K562 (cell line): ENCODE measurements at regions not wholly inside any gene's neighbourhood (a gene's known extent, or its start where the extent isn't known, plus 50 kb on each side); places are given as distances from the start of the nearest gene placed in this dataset.

Source experiments
- ATAC-seq: fragments of 200-7000 bp; cut with Tn5 transposase; 3 replicates; pipeline ENCODE4 v1.9.1; 2020; ENCODE audit warnings: moderate library complexity
- BruUV-seq: library from RNA; stranded (reverse); fragments of 400-500 nt; replicated peaks from 2 replicates; lab custom pipeline; 2021; lab: Mats Ljungman, UMichigan
- CTCF ChIA-PET: fragments of 300-600 bp; formaldehyde crosslinking; extraction: SDS; loops from one replicate; lab custom pipeline; 2021; ENCODE audit warnings: low intra/inter-chr PET ratio; lab: Yijun Ruan, JAX
- POLR2A ChIA-PET: fragments of 300-600, 350-650 bp; sonication (Branson Sonifier 250); formaldehyde crosslinking; extraction: SDS; loops from one replicate; lab custom pipeline; 2021; ENCODE audit warnings: antibody characterized with exemption, inconsistent platforms; lab: Yijun Ruan, JAX
- DNase-seq, 4 experiments: peaks; one replicate each; pipeline versions ENCODE4 v3.0.0 to v3.0.0-alpha.2; 2011 to 2018; ENCODE audit warnings: low spot score in 3 of 4, mixed read lengths in 3 of 4; ENCODE audit errors: extremely low read depth in 1 of 4
- FAIRE-seq: peaks from 2 replicates; lab custom pipeline; 2011; peaks lifted over from hg19 to GRCh38; lab: Jason Lieb, UNC
- H2AFZ ChIP-seq: 2 replicates; pipeline ENCODE4 v1.6.0; 2011; ENCODE audit warnings: low read depth, low read length, control low read depth, inconsistent platforms
- H3K27ac ChIP-seq: fragments of 200-600 bp; 3 replicates; pipeline ENCODE4 v1.8.0; 2011; ENCODE audit warnings: low read depth, mild to moderate bottlenecking, control low read depth, inconsistent platforms, low read length, moderate library complexity, mixed read lengths; ENCODE audit errors: extremely low read depth
- H3K27me3 ChIP-seq, 2 experiments: fragments of 300-600 bp in 1 of 2; 2 replicates in 1 of 2; 3 replicates in 1 of 2; pipeline versions ENCODE4 v1.6.0 to v1.8.0; 2011; ENCODE audit warnings: inconsistent platforms in 2 of 2, low read length in 2 of 2, mild to moderate bottlenecking in 1 of 2, mixed read lengths in 1 of 2, moderate library complexity in 1 of 2; ENCODE audit not compliant: control insufficient read depth in 2 of 2, insufficient read depth in 2 of 2
- H3K36me3 ChIP-seq: fragments of 300-600 bp; 3 replicates; pipeline ENCODE4 v1.8.0; 2011; ENCODE audit warnings: mild to moderate bottlenecking, low read length, inconsistent platforms; ENCODE audit not compliant: control insufficient read depth, insufficient read depth
- H3K4me1 ChIP-seq, 2 experiments: fragments of 200-600 bp in 1 of 2; replicated peaks in 1 of 2; 2 replicates in 1 of 2; 3 replicates in 1 of 2; pipeline versions ENCODE4 v1.5.1 to v1.8.0; 2011; ENCODE audit warnings: inconsistent platforms in 2 of 2, low read length in 2 of 2, mild to moderate bottlenecking in 1 of 2, mixed read lengths in 1 of 2, moderate library complexity in 1 of 2; ENCODE audit not compliant: control insufficient read depth in 2 of 2, insufficient read depth in 2 of 2
- H3K4me2 ChIP-seq: 2 replicates; pipeline ENCODE4 v1.6.1; 2011; ENCODE audit warnings: low read length, control low read depth, inconsistent platforms, mixed read lengths; ENCODE audit not compliant: insufficient read depth
- H3K4me3 ChIP-seq: fragments of 200-600 bp; sonication (generic), shearing (Covaris generic); 2 replicates; pipeline ENCODE4 v1.5.1; 2016; ENCODE audit warnings: control low read depth, inconsistent platforms
- H3K79me2 ChIP-seq: fragments of 200-600 bp; 3 replicates; pipeline ENCODE4 v1.8.0; 2011; ENCODE audit warnings: low read length, inconsistent platforms; ENCODE audit not compliant: control insufficient read depth, insufficient read depth
- H3K9ac ChIP-seq, 2 experiments: 2 replicates each; pipeline versions ENCODE4 v1.6.0 to v1.6.1; 2011; ENCODE audit warnings: low read depth in 2 of 2, low read length in 2 of 2, control low read depth in 1 of 2, inconsistent platforms in 1 of 2, mild to moderate bottlenecking in 1 of 2, mixed read lengths in 1 of 2; ENCODE audit not compliant: insufficient read depth in 1 of 2
- H3K9me1 ChIP-seq: one replicate; pipeline ENCODE4 v1.6.0; 2011; ENCODE audit warnings: inconsistent platforms, mild to moderate bottlenecking, low read length, moderate library complexity; ENCODE audit not compliant: control insufficient read depth, insufficient read depth
- H3K9me3 ChIP-seq: replicated peaks from 2 replicates; pipeline ENCODE4 v1.5.1; 2011; ENCODE audit warnings: low read depth, low read length, inconsistent platforms; ENCODE audit not compliant: control insufficient read depth, insufficient read depth
- H4K20me1 ChIP-seq: replicated peaks from 2 replicates; pipeline ENCODE4 v1.6.1; 2011; ENCODE audit warnings: low read length, inconsistent platforms, mixed read lengths; ENCODE audit not compliant: control insufficient read depth, insufficient read depth
- BMI1 ChIP-seq: fragments of 150-350 bp; IDR thresholded peaks from 2 replicates; pipeline ENCODE4 v1.6.1; 2014; ENCODE audit warnings: low read length
- MXD1 ChIP-seq: fragments of 250-450 bp; sonication (Bioruptor Pico); IDR thresholded peaks from 2 replicates; pipeline ENCODE4 v1.8.0; 2021; ENCODE audit warnings: borderline replicate concordance, mild to moderate bottlenecking, moderate library complexity; ENCODE audit not compliant: poor library complexity, severe bottlenecking
- PHF20 ChIP-seq: fragments of 450-650 bp; IDR thresholded peaks from 2 replicates; pipeline ENCODE4 v1.6.1; 2018; ENCODE audit not compliant: partially characterized antibody
- RBM22 ChIP-seq: fragments of 200-400 bp; formaldehyde crosslinking; IDR thresholded peaks from 2 replicates; pipeline ENCODE4 v1.6.1; 2018; ENCODE audit warnings: low read length, low read depth; ENCODE audit not compliant: poor library complexity, severe bottlenecking
- SMARCB1 ChIP-seq: IDR thresholded peaks from 2 replicates; pipeline ENCODE4 v1.6.1; 2011; ENCODE audit warnings: improper control_type of control experiment, low read depth; ENCODE audit not compliant: insufficient read length
- SOX6 ChIP-seq: fragments of 450-650 bp; IDR thresholded peaks from 2 replicates; pipeline ENCODE4 v1.6.1; 2014; ENCODE audit warnings: mild to moderate bottlenecking
- SRSF9 ChIP-seq: fragments of 200-400 bp; formaldehyde crosslinking; IDR thresholded peaks from 2 replicates; pipeline ENCODE4 v1.6.1; 2017; ENCODE audit warnings: low read depth, low read length, borderline replicate concordance
- TAF9B ChIP-seq: fragments of 450-650 bp; IDR thresholded peaks from 2 replicates; pipeline ENCODE4 v1.6.1; 2018; ENCODE audit warnings: mild to moderate bottlenecking; ENCODE audit not compliant: partially characterized antibody
- THAP12 ChIP-seq: fragments of 250-450 bp; sonication (Bioruptor Pico); IDR thresholded peaks from 2 replicates; pipeline ENCODE4 v1.9.0; 2021; ENCODE audit warnings: mild to moderate bottlenecking, inconsistent platforms
- TOE1 ChIP-seq, 2 experiments: fragments of 450-650 bp in 1 of 2; sonication (generic) in 1 of 2; formaldehyde crosslinking in 1 of 2; IDR thresholded peaks; 2 replicates each; pipeline versions ENCODE4 v1.7.1 to v1.8.0; 2016 to 2022; ENCODE audit warnings: borderline replicate concordance in 2 of 2, mild to moderate bottlenecking in 2 of 2, antibody characterized with exemption in 1 of 2, inconsistent platforms in 1 of 2, low read depth in 1 of 2, missing genetic modification reagents in 1 of 2, moderate library complexity in 1 of 2
- TSC22D4 ChIP-seq: fragments of 450-650 bp; IDR thresholded peaks from 2 replicates; pipeline ENCODE4 v1.6.1; 2016; ENCODE audit warnings: missing genetic modification characterization, missing biosample characterization, control low read depth
- ZBTB8A ChIP-seq: fragments of 450-650 bp; IDR thresholded peaks from 2 replicates; pipeline ENCODE4 v1.6.1; 2018; ENCODE audit warnings: mild to moderate bottlenecking, moderate library complexity; ENCODE audit not compliant: partially characterized antibody
- ZNF165 ChIP-seq: fragments of 250-450 bp; sonication (Bioruptor Pico); IDR thresholded peaks from 2 replicates; pipeline ENCODE4 v1.4.0; 2020; ENCODE audit warnings: borderline replicate concordance
- ZNF592 ChIP-seq: fragments of 450-650 bp; IDR thresholded peaks from 2 replicates; pipeline ENCODE4 v1.6.1; 2017; ENCODE audit warnings: antibody characterized with exemption, mild to moderate bottlenecking
- WGBS: fragments of 100-300 bp; shearing (Covaris generic); methylation state at CpG from one replicate; pipeline ENCODE4 v1.1.6; 2016; ENCODE audit warnings: low coverage, mixed read lengths; ENCODE audit not compliant: insufficient coverage; ENCODE audit errors: missing lambda C conversion rate; 5-methylcytosine and 5-hydroxymethylcytosine counted together
- in situ Hi-C: fragments of 300-500 bp; cut with MboI; formaldehyde crosslinking; loops from 4 replicates; pipeline ENCODE4 v1.15.0; 2018; ENCODE audit warnings: inconsistent platforms, mixed read lengths
- intact Hi-C: fragments of 100-400 bp; cut with micrococcal nuclease; formaldehyde crosslinking; loops from 2 replicates; pipeline ENCODE4 v1.14.2; 2022

GRCh38 chr2:4780679-4781078 is 911.5 kb upstream of the SOX11 start:
- no peaks in the 10 kb centered on the region for H3K9me3 ChIP-seq
- intact Hi-C loops (no loop called here), in situ Hi-C loops (no loop called here)
- H3K36me3 ChIP-seq: no peaks in the 10 kb centered on the region
- POLR2A ChIA-PET: no interaction called here
- no peak overlapping the region for H3K27ac ChIP-seq
- no peak overlapping the region for H3K4me3 ChIP-seq
- no TSS peak for BruUV-seq
- FAIRE-seq (no peak), ATAC-seq (no peak), DNase-seq (no peak)
- no peaks in the 10 kb centered on the region for H3K9me1 ChIP-seq
- no peaks in the 10 kb centered on the region for H3K79me2 ChIP-seq
- CTCF ChIA-PET: no interaction called here
- H3K27me3 ChIP-seq: no peaks in the 10 kb centered on the region
- no peaks in the 10 kb centered on the region for H3K4me1 ChIP-seq
- WGBS: 0% methylated on average over 3 of the region's 3 CpGs
- H3K4me2 ChIP-seq: no peak overlapping the region
- H4K20me1 ChIP-seq: no peaks in the 10 kb centered on the region
- no peak overlapping the region for H3K9ac ChIP-seq
- no peak overlapping the region for H2AFZ ChIP-seq
- no peak for TF ChIP-seq SOX6
- TF ChIP-seq ZNF592: no peak
- TF ChIP-seq SMARCB1: no peak
- TF ChIP-seq TAF9B: no peak
- TF ChIP-seq MXD1: no peak
- TF ChIP-seq RBM22: no peak
- TF ChIP-seq ZBTB8A: no peak
- TF ChIP-seq SRSF9: no peak
- no peak for TF ChIP-seq PHF20
- no peak for TF ChIP-seq THAP12
- no peak for TF ChIP-seq ZNF165 (CRISPR knock-in tag)
- no peak for TF ChIP-seq BMI1
- no peak for TF ChIP-seq TOE1 (IDR thresholded peaks at IDR 0.05; ENCODE audit: borderline replicate concordance)
- TF ChIP-seq TOE1 (CRISPR knock-in tag; IDR thresholded peaks at IDR 0.05; ENCODE audit: borderline replicate concordance, low read depth): no peak
- no peak for TF ChIP-seq TSC22D4 (tag)
